WTC11 (cell line): ENCODE measurements at regions not wholly inside any gene's neighbourhood (a gene's known extent, or its start where the extent isn't known, plus 50 kb on each side); places are given as distances from the start of the nearest gene placed in this dataset.

ENCODE experiments used
- ATAC-seq: fragments of 200-7000 bp; cut with Tn5 transposase; 2 replicates; pipeline ENCODE4 v1.10.0; 2021; ENCODE audit warnings: mild to moderate bottlenecking, moderate library complexity
- CTCF ChIA-PET: fragments of 300-600 bp; sonication (Branson Sonifier 250); formaldehyde crosslinking; loops from one replicate; lab custom pipeline; 2021; ENCODE audit warnings: antibody characterized with exemption; lab: Charles Lee
- POLR2A ChIA-PET: fragments of 350-600 bp; sonication (Branson Sonifier 250); formaldehyde crosslinking; loops from one replicate; lab custom pipeline; 2021; ENCODE audit warnings: antibody characterized with exemption; lab: Charles Lee
- DNase-seq: peaks from one replicate; pipeline ENCODE4 v3.0.0; 2021; ENCODE audit warnings: low spot score
- H3K27ac Mint-ChIP-seq: 2 replicates; pipeline ENCODE4 v1.8.0; 2021; ENCODE audit warnings: mixed read lengths
- H3K27me3 Mint-ChIP-seq: 2 replicates; pipeline ENCODE4 v1.8.0; 2021; ENCODE audit warnings: low read depth, mild to moderate bottlenecking, moderate library complexity, mixed read lengths
- H3K36me3 Mint-ChIP-seq: 2 replicates; pipeline ENCODE4 v1.8.0; 2021; ENCODE audit warnings: mixed read lengths
- H3K4me1 Mint-ChIP-seq: 2 replicates; pipeline ENCODE4 v1.8.0; 2022; ENCODE audit warnings: mixed read lengths
- H3K4me3 Mint-ChIP-seq: 2 replicates; pipeline ENCODE4 v1.8.0; 2021; ENCODE audit warnings: mild to moderate bottlenecking, moderate library complexity, mixed read lengths
- H3K9me3 Mint-ChIP-seq: 2 replicates; pipeline ENCODE4 v1.8.0; 2021; ENCODE audit warnings: mixed read lengths
- ATF1 ChIP-seq: sonication (generic); formaldehyde crosslinking; IDR thresholded peaks from 2 replicates; pipeline ENCODE4 v1.8.1; 2023; ENCODE audit warnings: mild to moderate bottlenecking, moderate library complexity, missing genetic modification reagents
- CREM ChIP-seq: sonication (generic); formaldehyde crosslinking; IDR thresholded peaks from 2 replicates; pipeline ENCODE4 v1.8.1; 2022; ENCODE audit warnings: mild to moderate bottlenecking, missing genetic modification reagents, moderate library complexity
- ESRRA ChIP-seq: sonication (generic); formaldehyde crosslinking; IDR thresholded peaks from 2 replicates; pipeline ENCODE4 v1.8.1; 2022; ENCODE audit warnings: mild to moderate bottlenecking, missing genetic modification reagents, borderline replicate concordance
- GABPB1 ChIP-seq: sonication (generic); formaldehyde crosslinking; IDR thresholded peaks from 2 replicates; pipeline ENCODE4 v1.8.1; 2023; ENCODE audit warnings: mild to moderate bottlenecking, missing genetic modification reagents
- MXD4 ChIP-seq: fragments of 250-450 bp; sonication (Bioruptor Pico); IDR thresholded peaks from 2 replicates; pipeline ENCODE4 v1.8.0; 2021; ENCODE audit warnings: mild to moderate bottlenecking, moderate library complexity, borderline replicate concordance
- RELA ChIP-seq: sonication (generic); formaldehyde crosslinking; IDR thresholded peaks from 2 replicates; pipeline ENCODE4 v1.8.1; 2022; ENCODE audit warnings: missing genetic modification reagents, mild to moderate bottlenecking, borderline replicate concordance
- RORB ChIP-seq: fragments of 250-450 bp; sonication (Bioruptor Pico); IDR thresholded peaks from 2 replicates; pipeline ENCODE4 v1.9.0; 2021; ENCODE audit warnings: mild to moderate bottlenecking
- SMAD3 ChIP-seq: sonication (generic); formaldehyde crosslinking; IDR thresholded peaks from 2 replicates; pipeline ENCODE4 v1.8.0; 2022; ENCODE audit warnings: missing genetic modification reagents, mild to moderate bottlenecking, borderline replicate concordance
- SOX15 ChIP-seq: fragments of 250-450 bp; sonication (Bioruptor Pico); IDR thresholded peaks from 2 replicates; pipeline ENCODE4 v1.9.0; 2021; ENCODE audit warnings: mild to moderate bottlenecking
- TP53 ChIP-seq: sonication (generic); formaldehyde crosslinking; IDR thresholded peaks from 2 replicates; pipeline ENCODE4 v1.8.1; 2023; ENCODE audit warnings: mild to moderate bottlenecking, missing genetic modification reagents
- ZNF396 ChIP-seq: fragments of 250-450 bp; sonication (Bioruptor Pico); IDR thresholded peaks from 2 replicates; pipeline ENCODE4 v1.8.0; 2021; ENCODE audit warnings: mild to moderate bottlenecking, moderate library complexity, borderline replicate concordance
- ZNF416 ChIP-seq: fragments of 250-450 bp; sonication (Bioruptor Pico); IDR thresholded peaks from 2 replicates; pipeline ENCODE4 v1.9.0; 2021; ENCODE audit warnings: mild to moderate bottlenecking, inconsistent platforms
- ZNF671 ChIP-seq: fragments of 250-450 bp; sonication (Bioruptor Pico); IDR thresholded peaks from 2 replicates; pipeline ENCODE4 v1.8.0; 2021; ENCODE audit warnings: mild to moderate bottlenecking
- TF ChIP-seq, protein P1 (sequence below): sonication (generic); formaldehyde crosslinking; IDR thresholded peaks from 2 replicates; pipeline ENCODE4 v1.8.1; 2023; ENCODE audit warnings: mild to moderate bottlenecking, missing genetic modification reagents, moderate library complexity
- TF ChIP-seq, protein P2 (sequence below): fragments of 250-450 bp; sonication (Bioruptor Pico); IDR thresholded peaks from 2 replicates; pipeline ENCODE4 v1.9.0; 2021; ENCODE audit warnings: mild to moderate bottlenecking
- TF ChIP-seq, protein P3 (sequence below): sonication (generic); formaldehyde crosslinking; IDR thresholded peaks from 2 replicates; pipeline ENCODE4 v1.8.1; 2022; ENCODE audit warnings: low read depth, missing genetic modification reagents, borderline replicate concordance
- TF ChIP-seq, protein P4 (sequence below): sonication (generic); formaldehyde crosslinking; IDR thresholded peaks from 2 replicates; pipeline ENCODE4 v1.8.0; 2022; ENCODE audit warnings: mild to moderate bottlenecking, missing genetic modification reagents
- TF ChIP-seq, protein P5 (sequence below): sonication (generic); formaldehyde crosslinking; IDR thresholded peaks from 2 replicates; pipeline ENCODE4 v1.8.0; 2022; ENCODE audit warnings: mild to moderate bottlenecking, missing genetic modification reagents
- TF ChIP-seq, protein P6 (sequence below): sonication (generic); formaldehyde crosslinking; IDR thresholded peaks from 2 replicates; pipeline ENCODE4 v1.8.1; 2022; ENCODE audit warnings: low read depth, mild to moderate bottlenecking, moderate library complexity, missing genetic modification reagents, borderline replicate concordance

DNA sequence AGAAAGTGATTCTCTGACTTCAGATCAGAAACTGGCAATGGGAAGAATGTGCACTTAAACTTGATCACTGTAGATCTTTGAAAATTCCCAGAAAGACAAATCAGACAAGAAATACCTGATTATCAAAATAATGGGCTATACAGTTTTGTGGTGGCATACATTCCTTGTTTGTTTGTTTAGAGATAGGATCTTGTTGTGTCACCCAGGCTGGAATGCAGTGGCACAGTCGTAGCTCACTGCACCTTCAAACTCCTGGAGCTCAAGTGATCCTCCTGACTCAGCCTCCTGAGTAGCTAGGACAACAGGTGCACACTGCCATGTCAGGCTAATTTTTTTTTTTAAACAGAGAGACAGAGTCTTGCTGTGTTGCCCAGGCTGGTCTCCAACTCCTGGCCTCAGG is 81.0 kb upstream of the SPRY1 start:
- ATAC-seq = no peak
- Mint-ChIP-seq H3K4me3 (no peak overlapping the region), H3K9me3 (peaks cover 11% of the 10 kb centered on the region), H3K27me3 (no peaks in the 10 kb centered on the region), H3K36me3 (peaks cover 17% of the 10 kb centered on the region), H3K27ac (no peak overlapping the region), H3K4me1 (peaks cover 26% of the 10 kb centered on the region)
- DNase-seq = no peak
- TF ChIP-seq ZNF671 (no peak), ESRRA (CRISPR knock-in tag) (no peak), CREM (CRISPR knock-in tag) (no peak), SOX15 (no peak)
- TF ChIP-seq, protein P1, sequence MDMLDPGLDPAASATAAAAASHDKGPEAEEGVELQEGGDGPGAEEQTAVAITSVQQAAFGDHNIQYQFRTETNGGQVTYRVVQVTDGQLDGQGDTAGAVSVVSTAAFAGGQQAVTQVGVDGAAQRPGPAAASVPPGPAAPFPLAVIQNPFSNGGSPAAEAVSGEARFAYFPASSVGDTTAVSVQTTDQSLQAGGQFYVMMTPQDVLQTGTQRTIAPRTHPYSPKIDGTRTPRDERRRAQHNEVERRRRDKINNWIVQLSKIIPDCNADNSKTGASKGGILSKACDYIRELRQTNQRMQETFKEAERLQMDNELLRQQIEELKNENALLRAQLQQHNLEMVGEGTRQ = no peak
- TF ChIP-seq, protein P2, sequence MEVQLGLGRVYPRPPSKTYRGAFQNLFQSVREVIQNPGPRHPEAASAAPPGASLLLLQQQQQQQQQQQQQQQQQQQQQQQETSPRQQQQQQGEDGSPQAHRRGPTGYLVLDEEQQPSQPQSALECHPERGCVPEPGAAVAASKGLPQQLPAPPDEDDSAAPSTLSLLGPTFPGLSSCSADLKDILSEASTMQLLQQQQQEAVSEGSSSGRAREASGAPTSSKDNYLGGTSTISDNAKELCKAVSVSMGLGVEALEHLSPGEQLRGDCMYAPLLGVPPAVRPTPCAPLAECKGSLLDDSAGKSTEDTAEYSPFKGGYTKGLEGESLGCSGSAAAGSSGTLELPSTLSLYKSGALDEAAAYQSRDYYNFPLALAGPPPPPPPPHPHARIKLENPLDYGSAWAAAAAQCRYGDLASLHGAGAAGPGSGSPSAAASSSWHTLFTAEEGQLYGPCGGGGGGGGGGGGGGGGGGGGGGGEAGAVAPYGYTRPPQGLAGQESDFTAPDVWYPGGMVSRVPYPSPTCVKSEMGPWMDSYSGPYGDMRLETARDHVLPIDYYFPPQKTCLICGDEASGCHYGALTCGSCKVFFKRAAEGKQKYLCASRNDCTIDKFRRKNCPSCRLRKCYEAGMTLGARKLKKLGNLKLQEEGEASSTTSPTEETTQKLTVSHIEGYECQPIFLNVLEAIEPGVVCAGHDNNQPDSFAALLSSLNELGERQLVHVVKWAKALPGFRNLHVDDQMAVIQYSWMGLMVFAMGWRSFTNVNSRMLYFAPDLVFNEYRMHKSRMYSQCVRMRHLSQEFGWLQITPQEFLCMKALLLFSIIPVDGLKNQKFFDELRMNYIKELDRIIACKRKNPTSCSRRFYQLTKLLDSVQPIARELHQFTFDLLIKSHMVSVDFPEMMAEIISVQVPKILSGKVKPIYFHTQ (CRISPR knock-in tag) = no peak
- ChIA-PET CTCF (interaction anchor here (2.1 kb wide), 1 partner anchor 11 kb away, joined by 4 read pairs; no protein-coding TSS in a partner anchor), POLR2A (no interaction called here)

DNA sequence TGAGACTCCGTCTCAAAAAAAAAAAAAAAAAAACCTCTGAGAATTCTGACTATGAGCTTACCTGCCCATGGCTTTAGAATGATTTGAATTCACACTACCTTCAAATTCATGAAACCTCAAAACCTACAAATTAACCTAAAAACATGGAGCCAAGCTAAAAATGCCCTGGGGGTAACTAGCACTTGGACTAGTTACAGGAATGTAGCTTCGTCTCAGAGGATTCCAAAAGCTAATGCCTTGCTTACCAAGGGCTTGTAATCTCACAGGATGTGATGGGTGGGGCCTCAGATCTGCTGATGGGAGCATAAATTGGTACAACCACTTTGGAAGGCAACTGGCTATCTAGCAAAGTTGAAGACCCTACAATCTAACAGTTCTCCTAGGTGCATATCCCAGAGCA is 79.4 kb upstream of the SPRY1 start:
- Mint-ChIP-seq H3K27me3 (no peaks in the 10 kb centered on the region), H3K4me3 (no peak overlapping the region), H3K36me3 (peaks cover 29% of the 10 kb centered on the region), H3K9me3 (peaks cover 25% of the 10 kb centered on the region), H3K4me1 (peaks cover 19% of the 10 kb centered on the region), H3K27ac (no peak overlapping the region)
- ChIA-PET CTCF (interaction anchor here (0.7 to 2.1 kb wide), 3 partner anchors 13 to 65 kb away, joined by 3 to 4 read pairs (median 3); no protein-coding TSS in a partner anchor), POLR2A (interaction anchor here (0.6 kb wide), 1 partner anchor 39 kb away, joined by 3 read pairs; no protein-coding TSS in a partner anchor)
- DNase-seq (no peak), ATAC-seq (no peak)
- TF ChIP-seq RORB (CRISPR knock-in tag) = no peak
- TF ChIP-seq, protein P3, sequence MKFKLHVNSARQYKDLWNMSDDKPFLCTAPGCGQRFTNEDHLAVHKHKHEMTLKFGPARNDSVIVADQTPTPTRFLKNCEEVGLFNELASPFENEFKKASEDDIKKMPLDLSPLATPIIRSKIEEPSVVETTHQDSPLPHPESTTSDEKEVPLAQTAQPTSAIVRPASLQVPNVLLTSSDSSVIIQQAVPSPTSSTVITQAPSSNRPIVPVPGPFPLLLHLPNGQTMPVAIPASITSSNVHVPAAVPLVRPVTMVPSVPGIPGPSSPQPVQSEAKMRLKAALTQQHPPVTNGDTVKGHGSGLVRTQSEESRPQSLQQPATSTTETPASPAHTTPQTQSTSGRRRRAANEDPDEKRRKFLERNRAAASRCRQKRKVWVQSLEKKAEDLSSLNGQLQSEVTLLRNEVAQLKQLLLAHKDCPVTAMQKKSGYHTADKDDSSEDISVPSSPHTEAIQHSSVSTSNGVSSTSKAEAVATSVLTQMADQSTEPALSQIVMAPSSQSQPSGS (CRISPR knock-in tag) = no peak
- TF ChIP-seq RELA (CRISPR knock-in tag) = no peak

DNA sequence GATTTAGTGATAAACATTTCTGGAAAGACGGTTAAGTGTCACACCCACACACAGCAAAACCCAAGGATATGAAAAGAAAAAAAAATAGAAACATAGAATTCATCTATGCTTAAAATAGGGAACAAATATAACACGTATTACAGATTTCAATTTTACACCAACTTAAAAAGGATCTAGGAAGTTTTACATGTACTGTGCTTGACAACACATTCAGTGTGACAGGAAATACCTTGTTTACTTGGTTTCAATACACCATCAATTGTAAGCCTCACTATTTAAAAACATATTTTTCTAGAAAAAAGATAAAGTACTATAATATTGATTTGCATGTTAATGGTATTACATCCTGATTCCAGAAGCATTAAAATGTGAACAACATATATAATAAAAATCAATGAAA is 77.0 kb upstream of the SPRY1 start:
- Mint-ChIP-seq H3K4me3 (no peak overlapping the region), H3K27me3 (no peaks in the 10 kb centered on the region), H3K9me3 (peaks cover 37% of the 10 kb centered on the region), H3K36me3 (peaks cover 32% of the 10 kb centered on the region), H3K4me1 (0 out of 2 replicates have a peak, but pooled peaks cover 3% of the 10 kb centered on the region), H3K27ac (no peak overlapping the region)
- DNase-seq (no peak), ATAC-seq (no peak)
- POLR2A ChIA-PET = no interaction called here
- CTCF ChIA-PET = no interaction called here
- TF ChIP-seq, protein P2 (CRISPR knock-in tag) = no peak
- TF ChIP-seq MXD4 (no peak), ZNF396 (CRISPR knock-in tag) (no peak), CREM (CRISPR knock-in tag) (no peak), GABPB1 (CRISPR knock-in tag) (no peak), SOX15 (no peak), ATF1 (no peak), SMAD3 (CRISPR knock-in tag) (no peak), RELA (CRISPR knock-in tag) (no peak), TP53 (CRISPR knock-in tag) (no peak), ZNF416 (no peak)
- TF ChIP-seq, protein P4, sequence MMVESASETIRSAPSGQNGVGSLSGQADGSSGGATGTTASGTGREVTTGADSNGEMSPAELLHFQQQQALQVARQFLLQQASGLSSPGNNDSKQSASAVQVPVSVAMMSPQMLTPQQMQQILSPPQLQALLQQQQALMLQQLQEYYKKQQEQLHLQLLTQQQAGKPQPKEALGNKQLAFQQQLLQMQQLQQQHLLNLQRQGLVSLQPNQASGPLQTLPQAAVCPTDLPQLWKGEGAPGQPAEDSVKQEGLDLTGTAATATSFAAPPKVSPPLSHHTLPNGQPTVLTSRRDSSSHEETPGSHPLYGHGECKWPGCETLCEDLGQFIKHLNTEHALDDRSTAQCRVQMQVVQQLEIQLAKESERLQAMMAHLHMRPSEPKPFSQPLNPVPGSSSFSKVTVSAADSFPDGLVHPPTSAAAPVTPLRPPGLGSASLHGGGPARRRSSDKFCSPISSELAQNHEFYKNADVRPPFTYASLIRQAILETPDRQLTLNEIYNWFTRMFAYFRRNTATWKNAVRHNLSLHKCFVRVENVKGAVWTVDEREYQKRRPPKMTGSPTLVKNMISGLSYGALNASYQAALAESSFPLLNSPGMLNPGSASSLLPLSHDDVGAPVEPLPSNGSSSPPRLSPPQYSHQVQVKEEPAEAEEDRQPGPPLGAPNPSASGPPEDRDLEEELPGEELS = no peak
- TF ChIP-seq, protein P5, sequence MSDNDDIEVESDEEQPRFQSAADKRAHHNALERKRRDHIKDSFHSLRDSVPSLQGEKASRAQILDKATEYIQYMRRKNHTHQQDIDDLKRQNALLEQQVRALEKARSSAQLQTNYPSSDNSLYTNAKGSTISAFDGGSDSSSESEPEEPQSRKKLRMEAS = no peak
- TF ChIP-seq, protein P6, sequence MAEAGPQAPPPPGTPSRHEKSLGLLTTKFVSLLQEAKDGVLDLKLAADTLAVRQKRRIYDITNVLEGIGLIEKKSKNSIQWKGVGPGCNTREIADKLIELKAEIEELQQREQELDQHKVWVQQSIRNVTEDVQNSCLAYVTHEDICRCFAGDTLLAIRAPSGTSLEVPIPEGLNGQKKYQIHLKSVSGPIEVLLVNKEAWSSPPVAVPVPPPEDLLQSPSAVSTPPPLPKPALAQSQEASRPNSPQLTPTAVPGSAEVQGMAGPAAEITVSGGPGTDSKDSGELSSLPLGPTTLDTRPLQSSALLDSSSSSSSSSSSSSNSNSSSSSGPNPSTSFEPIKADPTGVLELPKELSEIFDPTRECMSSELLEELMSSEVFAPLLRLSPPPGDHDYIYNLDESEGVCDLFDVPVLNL = no peak
